IMR-90 (cell line): ENCODE measurements at regions not wholly inside any gene's neighbourhood (a gene's known extent, or its start where the extent isn't known, plus 50 kb on each side); places are given as distances from the start of the nearest gene placed in this dataset.

Experiments used
- ATAC-seq: fragments of 200-7000 bp; cut with Tn5 transposase; 2 replicates; pipeline ENCODE4 v1.9.1; 2020; ENCODE audit warnings: low read depth, mild to moderate bottlenecking, moderate library complexity
- BruUV-seq: library from RNA; stranded (reverse); fragments of 400-500 nt; replicated peaks from 2 replicates; lab custom pipeline; 2021; lab: Mats Ljungman, UMichigan
- CTCF ChIA-PET: fragments of 300-600 bp; formaldehyde crosslinking; extraction: SDS; loops from one replicate; lab custom pipeline; 2021; ENCODE audit warnings: antibody characterized with exemption; lab: Yijun Ruan, JAX
- POLR2A ChIA-PET: fragments of 300-600 bp; sonication (Branson Sonifier 250); formaldehyde crosslinking; loops from one replicate; lab custom pipeline; 2022; ENCODE audit warnings: antibody characterized with exemption; ENCODE audit not compliant: unreplicated experiment; lab: Charles Lee
- DNase-seq: peaks from one replicate; pipeline ENCODE4 v3.0.0; 2013
- H2AFZ ChIP-seq: replicated peaks from 2 replicates; pipeline ENCODE3; 2013; ENCODE audit warnings: low read length, mild to moderate bottlenecking; ENCODE audit not compliant: poor library complexity
- H2AK5ac ChIP-seq: 2 replicates; pipeline ENCODE4 v1.6.1; 2013; ENCODE audit warnings: low read depth, low read length, inconsistent platforms
- H2AK9ac ChIP-seq: replicated peaks from 2 replicates; pipeline ENCODE3; 2013; ENCODE audit warnings: mild to moderate bottlenecking, low read depth, low read length, moderate library complexity; ENCODE audit not compliant: poor library complexity
- H2BK120ac ChIP-seq: 2 replicates; pipeline ENCODE4 v1.6.1; 2013; ENCODE audit warnings: low read depth, low read length, inconsistent platforms
- H2BK15ac ChIP-seq: 3 replicates; pipeline ENCODE4 v1.6.1; 2013; ENCODE audit warnings: low read depth, low read length, inconsistent platforms
- H2BK20ac ChIP-seq: 2 replicates; pipeline ENCODE4 v1.6.1; 2013; ENCODE audit warnings: low read depth, mild to moderate bottlenecking, inconsistent platforms, low read length, moderate library complexity
- H2BK5ac ChIP-seq: 2 replicates; pipeline ENCODE4 v1.6.1; 2013; ENCODE audit warnings: mild to moderate bottlenecking, low read depth, low read length, inconsistent platforms; ENCODE audit not compliant: poor library complexity, severe bottlenecking
- H3K14ac ChIP-seq: replicated peaks from 2 replicates; pipeline ENCODE4 v1.6.1; 2013; ENCODE audit warnings: low read depth, low read length, inconsistent platforms
- H3K18ac ChIP-seq: 2 replicates; pipeline ENCODE4 v1.6.1; 2013; ENCODE audit warnings: low read depth, low read length, control low read depth
- H3K23ac ChIP-seq: 2 replicates; pipeline ENCODE4 v1.6.1; 2013; ENCODE audit warnings: low read depth, low read length, inconsistent platforms
- H3K27ac ChIP-seq: 2 replicates; pipeline ENCODE4 v1.5.1; 2013; ENCODE audit warnings: mild to moderate bottlenecking, control low read depth, low read length; ENCODE audit not compliant: insufficient read depth
- H3K27me3 ChIP-seq: 2 replicates; pipeline ENCODE4 v1.6.1; 2013; ENCODE audit warnings: low read length; ENCODE audit not compliant: control insufficient read depth, insufficient read depth
- H3K36me3 ChIP-seq: 2 replicates; pipeline ENCODE4 v1.6.1; 2013; ENCODE audit warnings: low read length, mixed read lengths; ENCODE audit not compliant: control insufficient read depth, insufficient read depth
- H3K4ac ChIP-seq: 2 replicates; pipeline ENCODE4 v1.6.1; 2013; ENCODE audit warnings: low read depth, low read length, inconsistent platforms
- H3K4me1 ChIP-seq: 2 replicates; pipeline ENCODE4 v1.6.1; 2013; ENCODE audit warnings: low read length, mixed read lengths; ENCODE audit not compliant: control insufficient read depth, insufficient read depth
- H3K4me2 ChIP-seq: 2 replicates; pipeline ENCODE4 v1.6.1; 2013; ENCODE audit warnings: low read depth, mild to moderate bottlenecking, control low read depth, low read length, moderate library complexity
- H3K4me3 ChIP-seq: 2 replicates; pipeline ENCODE4 v1.5.1; 2013; ENCODE audit warnings: low read depth, mild to moderate bottlenecking, control low read depth, low read length, moderate library complexity; ENCODE audit not compliant: insufficient read depth
- H3K56ac ChIP-seq: 2 replicates; pipeline ENCODE4 v1.6.1; 2013; ENCODE audit warnings: low read length, inconsistent platforms; ENCODE audit not compliant: insufficient read depth; ENCODE audit errors: extremely low read depth
- H3K79me1 ChIP-seq, 2 experiments: 2 replicates each; pipeline ENCODE4 v1.6.1; 2013; ENCODE audit warnings: low read length in 2 of 2, inconsistent platforms in 1 of 2, low read depth in 1 of 2
- H3K9ac ChIP-seq: 2 replicates; pipeline ENCODE4 v1.6.1; 2013; ENCODE audit warnings: low read depth, low read length, control low read depth
- H3K9me1 ChIP-seq: 2 replicates; pipeline ENCODE4 v1.6.1; 2013; ENCODE audit warnings: low read length, inconsistent platforms; ENCODE audit not compliant: insufficient read depth
- H3K9me3 ChIP-seq: 2 replicates; pipeline ENCODE4 v1.6.1; 2013; ENCODE audit warnings: low read length; ENCODE audit not compliant: control insufficient read depth, insufficient read depth
- H4K20me1 ChIP-seq: 2 replicates; pipeline ENCODE4 v1.6.1; 2013; ENCODE audit warnings: low read length, inconsistent platforms; ENCODE audit not compliant: insufficient read depth
- H4K5ac ChIP-seq: 2 replicates; pipeline ENCODE4 v1.6.1; 2013; ENCODE audit warnings: mild to moderate bottlenecking, low read depth, low read length, control low read depth
- H4K8ac ChIP-seq, 2 experiments: 2 replicates each; pipeline ENCODE4 v1.6.1; 2013; ENCODE audit warnings: low read depth in 2 of 2, low read length in 2 of 2, control low read depth in 1 of 2, inconsistent platforms in 1 of 2
- H4K91ac ChIP-seq: 2 replicates; pipeline ENCODE4 v1.6.1; 2013; ENCODE audit warnings: low read depth, low read length, inconsistent platforms; ENCODE audit not compliant: insufficient read depth
- CHD1 ChIP-seq: IDR thresholded peaks from 2 replicates; pipeline ENCODE4 v1.6.1; 2012; ENCODE audit warnings: low read depth, low read length, improper control_type of control experiment
- CTCF ChIP-seq: conservative IDR thresholded peaks from 2 replicates; pipeline ENCODE4 v1.5.1; 2012; ENCODE audit warnings: mild to moderate bottlenecking, low read depth, low read length, improper control_type of control experiment
- ELK1 ChIP-seq: fragments of 150-350 bp; IDR thresholded peaks from 2 replicates; pipeline ENCODE4 v1.6.1; 2016; ENCODE audit warnings: low read depth, mild to moderate bottlenecking, low read length, moderate library complexity, borderline replicate concordance
- FOS ChIP-seq: fragments of 150-350 bp; IDR thresholded peaks from 2 replicates; pipeline ENCODE4 v1.6.1; 2016; ENCODE audit warnings: low read depth, low read length
- MAFK ChIP-seq: IDR thresholded peaks from 2 replicates; pipeline ENCODE4 v1.6.1; 2012; ENCODE audit warnings: low read depth, low read length, improper control_type of control experiment
- MAZ ChIP-seq: IDR thresholded peaks from 2 replicates; pipeline ENCODE4 v1.6.1; 2012; ENCODE audit warnings: low read depth, mild to moderate bottlenecking, low read length, improper control_type of control experiment, moderate library complexity, borderline replicate concordance
- MXI1 ChIP-seq: IDR thresholded peaks from 2 replicates; pipeline ENCODE4 v1.6.1; 2012; ENCODE audit warnings: low read depth, mild to moderate bottlenecking, low read length, moderate library complexity, borderline replicate concordance
- NFE2L2 ChIP-seq: fragments of 150-350 bp; IDR thresholded peaks from 2 replicates; pipeline ENCODE4 v1.6.1; 2016; ENCODE audit warnings: low read depth, mild to moderate bottlenecking, low read length
- POLR2A ChIP-seq: IDR thresholded peaks from 2 replicates; pipeline ENCODE4 v1.6.1; 2012; ENCODE audit warnings: mild to moderate bottlenecking, low read depth, low read length
- RAD21 ChIP-seq: IDR thresholded peaks from 2 replicates; pipeline ENCODE4 v1.6.1; 2012; ENCODE audit warnings: low read length, improper control_type of control experiment
- RCOR1 ChIP-seq: IDR thresholded peaks from 2 replicates; pipeline ENCODE4 v1.6.1; 2012; ENCODE audit warnings: mild to moderate bottlenecking, low read length, improper control_type of control experiment; ENCODE audit not compliant: insufficient replicate concordance
- RFX5 ChIP-seq: IDR thresholded peaks from 2 replicates; pipeline ENCODE4 v1.8.0; 2012; ENCODE audit warnings: low read depth, mild to moderate bottlenecking, low read length, moderate library complexity
- SMC3 ChIP-seq: fragments of 150-350 bp; IDR thresholded peaks from 2 replicates; pipeline ENCODE4 v1.6.1; 2016; ENCODE audit warnings: low read depth, mild to moderate bottlenecking, antibody characterized with exemption, low read length, moderate library complexity
- USF2 ChIP-seq: fragments of 150-350 bp; IDR thresholded peaks from 2 replicates; pipeline ENCODE4 v1.6.1; 2017; ENCODE audit warnings: mild to moderate bottlenecking, antibody characterized with exemption, low read length, low read depth
- WGBS, 2 experiments: methylation state at CpG; one replicate each; pipeline versions ENCODE4 v1.1.5 to v1.1.7; 2013; ENCODE audit warnings: missing lambda C conversion rate in 2 of 2; ENCODE audit not compliant: insufficient read length in 1 of 2; ENCODE audit errors: extremely low coverage in 2 of 2; 5-methylcytosine and 5-hydroxymethylcytosine counted together
- dilution Hi-C: fragments of 300-500 bp; cut with HindIII; formaldehyde crosslinking; loops from one replicate; pipeline ENCODE4 v1.14.3; 2018; ENCODE audit warnings: low sequenced_read_pairs; ENCODE audit not compliant: unreplicated experiment
- in situ Hi-C: fragments of 300-500 bp; cut with MboI; formaldehyde crosslinking; loops from 3 replicates; pipeline ENCODE4 v1.14.3; 2019; ENCODE audit warnings: low sequenced_read_pairs, inconsistent platforms, mixed read lengths
- intact Hi-C: fragments of 100-400 bp; cut with micrococcal nuclease; formaldehyde crosslinking; loops from 2 replicates; pipeline ENCODE4 v1.10.0; 2022

- Histone ChIP-seq H3K18ac (no peak overlapping the region), H3K9ac (no peak overlapping the region), H3K27me3 (no peaks in the 10 kb centered on the region), H2AK9ac (no peak overlapping the region), H3K9me3 (peaks cover 14% of the 10 kb centered on the region), H4K20me1 (no peaks in the 10 kb centered on the region), H3K4ac (no peak overlapping the region), H3K4me1 (no peaks in the 10 kb centered on the region), H3K9me1 (no peaks in the 10 kb centered on the region), H4K91ac (no peak overlapping the region), H3K14ac (no peak overlapping the region), H2AK5ac (no peak overlapping the region), H3K56ac (no peak overlapping the region), H3K4me3 (no peak overlapping the region), H4K5ac (no peak overlapping the region), H2BK5ac (no peak overlapping the region), H3K23ac (no peak overlapping the region), H2BK20ac (no peak overlapping the region), H3K36me3 (no peaks in the 10 kb centered on the region), H2BK15ac (no peak overlapping the region), H2BK120ac (no peak overlapping the region), H2AFZ (no peak overlapping the region), H3K79me1 (no peaks in the 10 kb centered on the region), H3K27ac (no peak overlapping the region), H3K4me2 (no peak overlapping the region), H4K8ac (no peak overlapping the region)
- CTCF ChIA-PET = no interaction called here
- no TSS peak for BruUV-seq
- ATAC-seq (no peak), DNase-seq (no peak)
- WGBS, 2 experiments = 0% methylated on average over 1 of the region's 1 CpG; no CpG with 5 or more reads in 1 of the 2 experiments
- TF ChIP-seq RCOR1 (no peak), FOS (no peak), MAZ (no peak), CHD1 (no peak), RFX5 (no peak), ELK1 (no peak), CTCF (no peak), NFE2L2 (no peak), MXI1 (no peak), POLR2A (no peak), MAFK (no peak), RAD21 (no peak), USF2 (no peak), SMC3 (no peak)
- in situ Hi-C loops = no loop called here
- POLR2A ChIA-PET = no interaction called here
- dilution Hi-C loops = no loop called here
- intact Hi-C loops = no loop called here
Measured at GRCh38 chr9:1575939-1576338, 439.2 kb upstream of the SMARCA2 start.
